ENCODE measurements at regions not wholly inside any gene's neighbourhood (a gene's known extent, or its start where the extent isn't known, plus 50 kb on each side); places are given as distances from the start of the nearest gene placed in this dataset.

DNA sequence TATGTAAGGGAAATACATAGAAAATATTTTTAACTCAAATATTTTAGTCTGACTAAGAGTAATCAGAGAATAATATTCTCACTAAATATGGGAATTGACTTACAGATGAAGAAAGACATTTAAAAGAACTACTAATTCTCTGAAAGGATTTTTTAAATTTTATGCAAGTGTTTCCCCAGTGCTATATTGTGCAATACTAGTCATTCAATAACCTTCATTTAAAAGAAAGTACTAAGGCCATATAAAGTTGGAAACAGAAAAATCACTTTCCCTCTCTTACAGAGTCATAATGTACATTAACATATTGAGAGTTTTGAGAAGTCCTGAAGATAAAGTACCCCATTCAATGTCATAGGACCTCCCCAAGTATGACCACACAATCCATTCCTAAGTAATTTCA, 584.6 kb upstream of the ACVR2A start:
- no peak overlapping the region for H3K4me3 ChIP-seq (ENCODE audit: low read length)
- TF ChIP-seq, protein P1, sequence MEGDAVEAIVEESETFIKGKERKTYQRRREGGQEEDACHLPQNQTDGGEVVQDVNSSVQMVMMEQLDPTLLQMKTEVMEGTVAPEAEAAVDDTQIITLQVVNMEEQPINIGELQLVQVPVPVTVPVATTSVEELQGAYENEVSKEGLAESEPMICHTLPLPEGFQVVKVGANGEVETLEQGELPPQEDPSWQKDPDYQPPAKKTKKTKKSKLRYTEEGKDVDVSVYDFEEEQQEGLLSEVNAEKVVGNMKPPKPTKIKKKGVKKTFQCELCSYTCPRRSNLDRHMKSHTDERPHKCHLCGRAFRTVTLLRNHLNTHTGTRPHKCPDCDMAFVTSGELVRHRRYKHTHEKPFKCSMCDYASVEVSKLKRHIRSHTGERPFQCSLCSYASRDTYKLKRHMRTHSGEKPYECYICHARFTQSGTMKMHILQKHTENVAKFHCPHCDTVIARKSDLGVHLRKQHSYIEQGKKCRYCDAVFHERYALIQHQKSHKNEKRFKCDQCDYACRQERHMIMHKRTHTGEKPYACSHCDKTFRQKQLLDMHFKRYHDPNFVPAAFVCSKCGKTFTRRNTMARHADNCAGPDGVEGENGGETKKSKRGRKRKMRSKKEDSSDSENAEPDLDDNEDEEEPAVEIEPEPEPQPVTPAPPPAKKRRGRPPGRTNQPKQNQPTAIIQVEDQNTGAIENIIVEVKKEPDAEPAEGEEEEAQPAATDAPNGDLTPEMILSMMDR (conservative IDR thresholded peaks at IDR 0.05; ENCODE audit: low read depth, low read length): no peak
- no peak for DNase-seq (ENCODE audit: low read depth)

DNA sequence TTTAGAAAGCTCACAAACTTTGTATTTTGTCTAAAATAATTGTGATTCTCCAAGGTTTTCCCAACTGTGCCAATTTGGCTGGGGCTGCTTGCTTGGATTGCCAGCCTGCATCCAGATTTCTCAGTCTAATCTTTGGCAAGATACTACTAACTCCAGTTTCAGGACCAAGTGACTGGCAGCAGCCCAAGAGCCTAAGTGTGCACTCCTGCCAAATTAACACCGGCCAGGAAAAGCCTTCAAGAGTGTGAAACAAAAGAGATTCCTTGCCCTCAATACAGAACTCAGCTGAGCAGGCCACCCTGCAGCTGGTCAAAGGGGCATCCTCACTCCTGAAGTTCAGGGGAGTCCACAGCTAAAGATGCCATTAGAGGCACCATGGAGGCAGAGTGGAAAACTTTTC, 589.0 kb upstream of the ACVR2A start:
- no peak for DNase-seq (ENCODE audit: low read depth)
- no peak overlapping the region for H3K4me3 ChIP-seq (ENCODE audit: low read length)
- TF ChIP-seq, protein P1 (conservative IDR thresholded peaks at IDR 0.05; ENCODE audit: low read depth, low read length): no peak

DNA sequence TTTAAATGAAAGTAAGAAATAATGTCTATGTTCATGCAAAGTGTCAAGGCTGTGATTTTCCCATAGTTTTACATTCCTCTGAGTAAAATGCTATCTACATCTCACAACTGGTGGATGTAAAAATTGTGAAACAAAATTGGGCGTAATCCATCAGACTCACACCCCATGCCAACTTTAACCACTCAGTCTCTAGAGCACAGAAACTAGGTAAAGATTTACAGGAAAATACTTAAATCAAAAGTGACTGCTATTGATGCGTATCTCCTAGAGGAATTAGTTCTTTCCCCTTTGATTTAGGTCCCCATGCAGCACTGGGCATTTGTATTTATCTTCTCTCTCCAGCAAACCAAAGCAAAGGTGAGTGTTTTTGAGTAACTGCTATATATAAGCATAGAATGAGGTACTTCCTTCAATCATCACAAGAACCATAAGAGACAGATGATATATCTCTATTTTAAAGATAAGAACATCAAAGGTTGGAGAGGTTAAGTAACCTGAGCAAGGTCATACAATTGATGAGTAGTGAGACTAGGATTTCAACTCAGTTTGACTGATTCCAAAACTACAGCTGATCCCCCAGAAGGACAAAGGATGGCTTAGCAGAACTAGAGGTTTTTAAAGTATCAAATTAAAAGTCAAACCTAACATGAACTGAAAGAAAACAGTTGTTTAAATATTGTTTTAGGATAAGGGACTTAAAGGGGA, 594.0 kb upstream of the ACVR2A start:
- DNase-seq (ENCODE audit: low read depth): no peak
- TF ChIP-seq, protein P1 (conservative IDR thresholded peaks at IDR 0.05; ENCODE audit: low read depth, low read length): no peak
- H3K4me3 ChIP-seq (ENCODE audit: low read length): no peak overlapping the region

DNA sequence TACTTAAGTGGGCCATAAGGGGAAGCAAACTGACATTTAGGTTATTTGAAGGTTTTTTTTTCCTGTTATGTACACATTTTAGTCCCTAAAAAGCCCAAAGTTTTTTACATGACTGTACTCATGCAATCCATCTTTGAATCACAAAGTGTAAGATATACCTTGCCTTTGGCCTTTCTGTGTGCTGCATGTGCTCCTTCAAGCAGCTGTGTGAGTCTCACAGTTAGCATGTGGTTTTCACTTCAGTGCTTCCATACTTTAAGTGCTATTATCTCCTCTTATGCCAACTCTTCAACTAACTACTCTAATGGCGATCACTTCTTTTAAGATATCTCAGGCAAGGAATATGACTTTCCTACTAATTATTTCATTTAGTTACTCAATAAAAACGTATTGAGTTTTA, 597.1 kb upstream of the ACVR2A start:
- DNase-seq (ENCODE audit: low read depth): no peak
- TF ChIP-seq, protein P1 (conservative IDR thresholded peaks at IDR 0.05; ENCODE audit: low read depth, low read length): no peak
- H3K4me3 ChIP-seq (ENCODE audit: low read length): no peak overlapping the region

DNA sequence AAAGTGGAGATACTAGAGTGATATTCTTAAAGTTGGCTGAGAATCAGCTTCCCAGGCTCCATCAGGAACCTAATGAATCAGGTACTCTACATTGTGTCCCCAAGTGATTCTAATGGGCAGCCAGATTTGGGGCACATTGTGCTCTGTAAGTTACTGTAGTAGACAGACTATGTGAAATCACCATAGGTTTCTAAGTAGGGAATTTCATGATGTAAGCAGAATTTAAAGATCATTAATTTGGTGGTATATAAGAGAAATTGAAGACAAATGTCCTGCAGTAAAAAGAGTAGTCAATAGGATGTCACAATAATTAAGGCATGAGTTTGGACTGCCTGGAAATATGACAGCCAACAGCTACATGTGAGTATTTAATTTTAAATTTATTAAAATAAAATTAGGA, 602.4 kb upstream of the ACVR2A start:
- TF ChIP-seq, protein P1 (conservative IDR thresholded peaks at IDR 0.05; ENCODE audit: low read depth, low read length): no peak
- H3K4me3 ChIP-seq (ENCODE audit: low read length): no peak overlapping the region
- DNase-seq (ENCODE audit: low read depth): no peak

DNA sequence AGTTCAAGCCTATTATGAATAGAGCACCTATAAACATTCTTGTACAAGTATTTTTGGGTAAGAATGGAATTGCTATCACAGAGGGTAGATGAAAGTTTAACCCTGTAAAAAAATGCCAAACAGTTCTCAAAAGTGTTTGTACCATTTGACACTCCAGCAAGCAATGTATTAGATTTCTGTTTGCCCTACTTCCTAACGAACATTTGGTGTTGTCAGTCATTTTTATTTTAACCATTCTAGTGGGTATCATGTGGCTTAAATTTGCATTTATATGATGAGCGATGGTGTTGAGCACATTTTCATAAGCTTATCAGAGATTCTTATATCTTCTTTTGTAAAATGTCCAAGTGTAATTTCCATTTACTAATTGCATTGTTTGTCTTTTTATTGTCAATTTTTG, 608.2 kb upstream of the ACVR2A start:
- DNase-seq (ENCODE audit: low read depth): no peak
- TF ChIP-seq, protein P1 (conservative IDR thresholded peaks at IDR 0.05; ENCODE audit: low read depth, low read length): no peak
- H3K4me3 ChIP-seq (ENCODE audit: low read length): no peak overlapping the region

DNA sequence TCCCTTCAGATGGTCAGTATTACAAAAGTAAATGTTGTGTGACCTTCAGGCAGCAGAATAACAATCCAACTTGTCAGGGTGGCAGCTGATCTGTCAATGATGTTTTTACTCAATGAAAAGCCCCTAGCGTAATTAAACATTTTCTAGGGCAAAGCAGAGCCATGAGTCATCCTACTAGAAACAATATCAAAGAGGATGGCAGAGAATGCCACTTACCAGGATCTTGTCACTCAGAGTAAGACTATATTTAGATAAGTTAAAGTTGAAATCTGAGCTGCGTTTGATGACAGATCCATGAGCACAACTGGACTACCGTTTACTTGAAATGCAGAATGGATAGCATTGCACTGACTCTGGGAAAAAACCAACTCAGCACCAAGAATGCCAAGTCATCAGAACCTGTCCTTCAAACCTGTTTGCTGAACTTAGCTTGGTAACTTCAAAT, 612.6 kb upstream of the ACVR2A start:
- TF ChIP-seq, protein P1 (conservative IDR thresholded peaks at IDR 0.05; ENCODE audit: low read depth, low read length): no peak
- DNase-seq (ENCODE audit: low read depth): no peak
- no peak overlapping the region for H3K4me3 ChIP-seq (ENCODE audit: low read length)
